ENCODE measurements at regions not wholly inside any gene's neighbourhood (a gene's known extent, or its start where the extent isn't known, plus 50 kb on each side); places are given as distances from the start of the nearest gene placed in this dataset.
"Not testable (repeated sequence)": the region's sequence is repeated elsewhere in the genome, so short reads cannot be mapped to it uniquely, and the experiment has no call there.

GRCh38 chr13:65784088-65784816 is 1445.9 kb downstream of the PCDH9 start:
- no peak overlapping the region for H3K4me3 Mint-ChIP-seq (ENCODE audit: unreplicated experiment)
- no peak for DNase-seq (ENCODE audit: extremely low spot score, unreplicated experiment)
- H3K27me3 Mint-ChIP-seq (ENCODE audit: unreplicated experiment) = no peaks in the 10 kb centered on the region
- peaks cover 6% of the 10 kb centered on the region for H3K9me3 Mint-ChIP-seq (ENCODE audit: unreplicated experiment)
- no peaks in the 10 kb centered on the region for H3K4me1 Mint-ChIP-seq (ENCODE audit: unreplicated experiment)
- no peak for TF ChIP-seq CTCF (IDR thresholded peaks at IDR 0.05)
- H3K36me3 Mint-ChIP-seq (ENCODE audit: unreplicated experiment) = no peaks in the 10 kb centered on the region
- H3K27ac Mint-ChIP-seq (ENCODE audit: unreplicated experiment) = no peak overlapping the region

- H3K27me3 Mint-ChIP-seq (ENCODE audit: unreplicated experiment) = no peaks in the 10 kb centered on the region
- no peak overlapping the region for H3K4me3 Mint-ChIP-seq (ENCODE audit: unreplicated experiment)
- no peak for DNase-seq (ENCODE audit: extremely low spot score, unreplicated experiment)
- no peak overlapping the region for H3K27ac Mint-ChIP-seq (ENCODE audit: unreplicated experiment)
- no peaks in the 10 kb centered on the region for H3K36me3 Mint-ChIP-seq (ENCODE audit: unreplicated experiment)
- no peaks in the 10 kb centered on the region for H3K4me1 Mint-ChIP-seq (ENCODE audit: unreplicated experiment)
- H3K9me3 Mint-ChIP-seq (ENCODE audit: unreplicated experiment) = peaks cover 4% of the 10 kb centered on the region
- TF ChIP-seq CTCF (IDR thresholded peaks at IDR 0.05) = no peak
Measured at GRCh38 chr13:65783383-65783782, 1446.8 kb downstream of the PCDH9 start.

- H3K4me3 Mint-ChIP-seq (ENCODE audit: unreplicated experiment); DNase-seq (ENCODE audit: extremely low spot score, unreplicated experiment); H3K27ac Mint-ChIP-seq (ENCODE audit: unreplicated experiment); H3K36me3 Mint-ChIP-seq (ENCODE audit: unreplicated experiment); H3K4me1 Mint-ChIP-seq (ENCODE audit: unreplicated experiment); H3K27me3 Mint-ChIP-seq (ENCODE audit: unreplicated experiment): not testable (repeated sequence)
- peaks cover 27% of the 10 kb centered on the region for H3K9me3 Mint-ChIP-seq (ENCODE audit: unreplicated experiment)
Measured at GRCh38 chr13:65771704-65772313, 1458.3 kb downstream of the PCDH9 start.

- H3K27ac Mint-ChIP-seq (ENCODE audit: unreplicated experiment) = no peak overlapping the region
- H3K9me3 Mint-ChIP-seq (ENCODE audit: unreplicated experiment) = peaks cover 24% of the 10 kb centered on the region
- H3K36me3 Mint-ChIP-seq (ENCODE audit: unreplicated experiment) = no peaks in the 10 kb centered on the region
- H3K4me3 Mint-ChIP-seq (ENCODE audit: unreplicated experiment) = no peak overlapping the region
- no peaks in the 10 kb centered on the region for H3K27me3 Mint-ChIP-seq (ENCODE audit: unreplicated experiment)
- no peaks in the 10 kb centered on the region for H3K4me1 Mint-ChIP-seq (ENCODE audit: unreplicated experiment)
- DNase-seq (ENCODE audit: extremely low spot score, unreplicated experiment) = no peak
- no peak for TF ChIP-seq CTCF (IDR thresholded peaks at IDR 0.05)
Measured at GRCh38 chr13:65768545-65768944, 1461.6 kb downstream of the PCDH9 start.

GRCh38 chr13:65763811-65764210 is 1466.3 kb downstream of the PCDH9 start:
- H3K4me1 Mint-ChIP-seq (ENCODE audit: unreplicated experiment) = no peaks in the 10 kb centered on the region
- no peak for DNase-seq (ENCODE audit: extremely low spot score, unreplicated experiment)
- H3K27me3 Mint-ChIP-seq (ENCODE audit: unreplicated experiment) = no peaks in the 10 kb centered on the region
- peaks cover 2% of the 10 kb centered on the region for H3K36me3 Mint-ChIP-seq (ENCODE audit: unreplicated experiment)
- no peak overlapping the region for H3K27ac Mint-ChIP-seq (ENCODE audit: unreplicated experiment)
- no peak overlapping the region for H3K4me3 Mint-ChIP-seq (ENCODE audit: unreplicated experiment)
- TF ChIP-seq CTCF (IDR thresholded peaks at IDR 0.05) = no peak
- peaks cover 16% of the 10 kb centered on the region for H3K9me3 Mint-ChIP-seq (ENCODE audit: unreplicated experiment)
